GM19455 (cell line): ENCODE measurements at regions not wholly inside any gene's neighbourhood (a gene's known extent, or its start where the extent isn't known, plus 50 kb on each side); places are given as distances from the start of the nearest gene placed in this dataset.
"Not testable (repeated sequence)": the region's sequence is repeated elsewhere in the genome, so short reads cannot be mapped to it uniquely, and the experiment has no call there.

Experiments used
- ATAC-seq: cut with Tn5 transposase; IDR thresholded peaks from one replicate; pipeline ENCODE4 v1.9.1; 2021; ENCODE audit not compliant: unreplicated experiment

- no peak for ATAC-seq
These were observed 434.1 kb upstream of the WWC1 start for GRCh38 chr5:167857321-167857720.

GRCh38 chr5:167858186-167858855 lies 433.1 kb upstream of the WWC1 start:
- ATAC-seq: not testable (repeated sequence)

GRCh38 chr5:167861129-167861927 lies 430.1 kb upstream of the WWC1 start:
- no peak for ATAC-seq

GRCh38 chr5:167861928-167862426 lies 429.5 kb upstream of the WWC1 start:
- ATAC-seq: no peak

GRCh38 chr5:167863883-167864282 lies 427.6 kb upstream of the WWC1 start:
- ATAC-seq: no peak

DNA sequence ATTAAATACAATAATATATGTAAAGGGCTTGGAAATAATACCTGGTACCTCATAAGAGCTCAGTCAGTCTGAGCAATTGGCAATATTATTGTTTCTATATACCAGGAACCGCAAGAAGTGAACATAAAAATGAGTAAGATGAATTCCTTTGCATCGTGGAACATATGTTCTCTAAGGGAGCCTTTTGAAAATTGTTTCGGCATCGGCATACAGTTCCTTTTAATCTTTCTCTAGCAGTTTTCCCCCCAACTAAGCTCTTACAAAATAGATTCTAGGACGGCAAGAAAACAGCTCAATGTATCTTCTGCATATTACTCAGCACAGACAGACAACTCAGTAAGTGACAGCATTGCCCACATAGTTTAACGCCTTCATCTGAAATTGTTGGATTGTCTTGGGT lies 426.6 kb upstream of the WWC1 start:
- no peak for ATAC-seq

DNA sequence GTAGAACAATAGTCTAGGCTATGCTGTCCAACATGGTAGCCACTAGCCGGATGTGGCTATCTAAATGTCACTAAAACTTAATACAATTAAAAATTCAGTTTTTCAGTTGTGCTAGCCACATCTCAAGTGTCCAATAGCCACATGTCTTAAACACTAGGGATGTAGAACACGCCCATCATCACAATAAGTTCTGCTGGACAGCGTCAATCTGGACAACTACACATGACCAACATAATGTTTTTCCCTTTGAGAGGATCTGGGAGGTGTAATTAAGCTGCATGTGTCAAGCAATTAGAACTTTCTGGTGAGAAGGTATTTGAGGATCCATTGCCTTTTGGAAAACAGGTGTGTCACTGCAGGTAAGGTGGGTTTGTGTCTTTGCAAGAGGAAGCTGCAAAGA lies 424.6 kb upstream of the WWC1 start:
- ATAC-seq: no peak

- ATAC-seq: no peak
These were observed 424.2 kb upstream of the WWC1 start for GRCh38 chr5:167867281-167867680.

GRCh38 chr5:167869125-167869524 lies 422.3 kb upstream of the WWC1 start:
- no peak for ATAC-seq

- ATAC-seq: no peak
These were observed 421.4 kb upstream of the WWC1 start for GRCh38 chr5:167870055-167870454.

DNA sequence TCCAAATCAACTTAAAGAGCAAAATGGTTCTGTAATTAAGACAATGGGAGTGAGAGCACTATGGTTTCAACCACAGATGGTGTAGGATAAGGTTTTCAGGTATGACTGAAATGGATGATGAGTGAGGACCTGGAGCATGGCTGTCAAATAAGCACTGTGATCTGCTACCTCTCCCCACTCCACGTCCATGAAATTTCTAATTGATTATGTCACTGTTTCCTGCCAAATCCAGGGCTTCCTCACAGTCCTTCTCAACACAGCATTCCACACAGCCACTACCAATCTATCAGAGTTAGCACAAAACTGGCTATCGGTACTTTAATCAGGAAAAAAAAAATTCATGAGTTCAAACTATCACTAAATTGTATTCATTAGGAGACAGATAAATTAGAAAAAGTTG lies 420.4 kb upstream of the WWC1 start:
- no peak for ATAC-seq

- no peak for ATAC-seq
These were observed 418.7 kb upstream of the WWC1 start for GRCh38 chr5:167872791-167873190.

DNA sequence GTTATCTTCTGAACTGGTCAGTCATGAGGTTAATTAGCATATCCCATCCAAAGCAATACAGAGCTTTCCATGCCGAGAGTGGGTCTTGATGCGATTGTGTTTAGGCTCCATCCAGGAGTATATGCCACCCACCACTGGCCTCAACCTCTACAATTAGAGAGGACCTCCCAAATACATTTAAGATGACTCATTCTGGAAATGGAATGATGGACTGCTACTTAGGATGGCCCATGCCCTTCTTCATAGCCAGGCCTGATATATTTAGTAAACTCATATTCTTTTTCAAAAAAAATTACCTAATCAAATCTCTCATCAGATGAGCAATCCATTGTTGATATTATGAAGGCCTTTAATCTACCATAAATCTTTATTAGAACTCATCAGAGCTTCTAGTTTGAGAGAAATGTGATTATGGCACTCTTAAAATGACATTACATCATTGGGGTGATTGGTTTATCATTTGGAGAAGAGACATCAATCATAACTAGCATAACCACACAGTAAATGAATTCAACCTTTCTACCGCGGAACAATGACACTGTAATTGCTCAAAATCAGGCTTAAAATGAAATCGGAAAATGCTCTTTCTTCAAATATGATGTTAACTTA lies 414.2 kb upstream of the WWC1 start:
- ATAC-seq: no peak

DNA sequence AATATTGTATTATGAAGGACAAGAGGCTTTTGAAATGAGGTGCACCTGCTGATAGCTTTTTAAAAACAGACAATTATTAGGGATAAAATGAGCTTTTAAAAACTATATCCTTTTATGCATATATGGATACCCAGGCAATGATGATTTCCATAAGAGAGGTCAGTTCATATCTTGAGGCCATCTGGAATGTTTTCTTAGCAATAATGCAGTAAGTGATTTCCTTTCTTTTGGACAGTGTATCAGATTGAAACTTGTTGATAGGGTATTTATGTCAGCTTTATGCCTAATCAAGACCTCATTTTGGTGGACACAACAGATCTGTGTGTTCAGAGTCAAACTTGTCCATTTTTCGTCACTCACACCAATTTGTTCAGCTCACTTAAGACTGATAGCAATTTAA lies 413.5 kb upstream of the WWC1 start:
- no peak for ATAC-seq

DNA sequence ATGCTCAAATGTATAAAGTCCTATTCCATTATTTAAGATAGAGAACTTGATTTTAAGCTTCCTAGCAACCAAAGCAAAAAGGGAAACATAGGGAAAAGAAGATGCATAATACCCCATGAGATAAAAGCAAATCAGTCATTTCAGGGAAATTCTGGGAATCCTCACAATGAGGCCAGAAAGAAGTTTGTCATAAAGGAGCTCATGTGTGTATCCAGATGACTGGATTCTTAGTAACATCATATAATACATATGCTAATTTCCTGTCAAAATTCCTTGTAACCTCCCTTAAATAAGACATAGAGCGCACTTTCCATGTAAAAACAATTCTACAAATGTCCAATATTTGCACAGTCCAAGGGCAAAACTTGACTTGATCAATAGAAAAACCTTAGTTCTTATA lies 411.0 kb upstream of the WWC1 start:
- no peak for ATAC-seq

DNA sequence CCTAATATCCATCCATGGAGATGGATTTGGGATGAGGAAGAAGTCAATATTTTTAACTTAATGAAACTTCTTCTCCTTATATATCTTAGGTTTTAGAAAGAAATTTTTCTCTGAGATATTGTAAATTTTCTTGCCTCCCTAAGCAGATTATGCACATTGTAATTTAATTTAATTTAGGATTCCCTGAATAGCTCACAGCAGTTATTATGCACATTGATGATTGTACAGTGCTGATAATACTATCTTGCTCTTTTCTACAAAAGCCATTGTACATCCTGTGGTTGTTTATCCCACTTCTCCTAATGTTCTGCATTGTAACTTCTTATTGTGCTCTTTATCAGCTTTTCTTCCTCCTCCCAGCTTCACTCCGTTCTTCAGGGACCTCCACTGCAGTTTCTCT lies 410.4 kb upstream of the WWC1 start:
- no peak for ATAC-seq

DNA sequence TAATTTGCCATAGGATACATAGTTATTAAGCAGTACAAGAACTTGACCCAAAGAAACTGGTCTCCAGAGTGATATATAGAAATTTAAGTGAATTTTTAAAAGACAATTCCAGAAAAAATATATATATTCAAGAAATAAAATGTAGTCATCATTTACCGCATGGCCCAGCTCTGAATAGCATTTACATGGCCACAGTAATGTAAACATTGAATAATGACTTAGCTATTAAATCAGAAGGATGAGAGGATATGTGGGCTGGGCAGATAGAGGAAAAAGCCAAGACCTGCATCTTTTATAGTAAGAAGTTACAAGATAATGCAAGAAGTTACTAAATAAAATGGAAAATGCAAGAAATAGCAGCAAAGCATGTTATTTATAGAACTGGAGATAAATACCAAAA lies 405.2 kb upstream of the WWC1 start:
- no peak for ATAC-seq

DNA sequence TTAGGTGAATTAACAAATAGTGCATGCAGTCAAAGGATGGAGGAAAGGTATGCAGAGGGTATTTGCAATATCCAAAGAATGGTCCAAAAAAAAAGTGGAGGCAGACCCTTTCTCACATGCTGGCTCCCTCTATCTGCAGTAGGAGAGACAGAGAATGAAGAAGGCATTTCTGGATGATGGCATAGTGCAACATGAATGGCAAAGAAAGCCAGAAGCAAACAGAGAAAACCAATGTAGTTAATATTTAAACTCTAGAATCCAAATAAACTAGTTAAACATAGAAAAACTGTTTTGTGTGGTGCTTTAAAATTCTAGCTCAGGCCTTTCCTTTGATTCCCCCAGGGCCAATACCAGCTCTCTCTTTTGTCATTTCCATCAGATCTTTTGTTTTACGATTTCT lies 403.1 kb upstream of the WWC1 start:
- ATAC-seq: no peak

DNA sequence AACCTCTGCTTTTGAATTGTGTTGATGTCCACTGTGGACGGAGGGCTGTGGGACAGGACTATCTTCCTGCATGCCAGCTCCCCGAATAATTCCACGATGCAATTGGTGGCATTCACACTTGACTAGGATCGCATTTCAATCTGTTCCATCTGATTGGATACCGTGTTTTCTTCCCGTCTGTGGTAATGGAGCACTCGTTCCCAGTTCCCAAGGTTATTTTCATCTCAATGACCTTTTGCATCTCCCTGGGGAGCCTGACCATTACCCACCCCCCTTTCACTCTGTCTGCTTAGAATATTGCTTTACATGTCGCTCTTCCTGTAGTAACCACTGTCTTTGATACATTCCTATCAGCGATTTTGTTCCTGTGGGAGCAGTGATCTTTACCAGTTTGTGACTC lies 402.2 kb upstream of the WWC1 start:
- ATAC-seq: no peak

- ATAC-seq: no peak
These were observed 398.9 kb upstream of the WWC1 start for GRCh38 chr5:167892352-167893115.

DNA sequence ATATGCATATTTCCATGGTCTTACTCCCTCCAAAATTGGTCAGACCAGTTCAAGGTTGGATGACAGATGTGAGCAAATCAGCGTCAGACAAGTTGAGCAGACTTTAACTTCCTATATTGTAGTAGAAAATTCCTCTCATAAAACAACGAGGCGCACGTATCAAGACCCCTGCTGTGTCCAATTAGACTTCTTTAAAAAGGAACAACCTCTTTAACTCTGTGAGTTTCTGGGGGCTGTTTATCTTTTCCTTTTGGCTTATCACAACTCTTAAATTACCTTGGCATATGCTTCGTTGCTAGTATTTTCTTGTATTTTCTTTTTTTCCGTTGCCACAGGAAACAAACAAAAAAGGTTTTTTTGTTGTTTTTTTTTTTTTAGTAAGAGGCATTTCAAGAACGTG lies 398.2 kb upstream of the WWC1 start:
- ATAC-seq: no peak
